Ascending aorta (tissue), 2 donors: ENCODE measurements at regions not wholly inside any gene's neighbourhood (a gene's known extent, or its start where the extent isn't known, plus 50 kb on each side); places are given as distances from the start of the nearest gene placed in this dataset.

Experiments used
- DNase-seq, 2 donors: peaks; one replicate each; pipeline ENCODE4 v3.0.0-alpha.2; 2019; ENCODE audit warnings: low spot score in 2 of 2
- H3K27ac ChIP-seq, 2 donors: fragments of 200-600 bp; sonication (generic); one replicate each; pipeline ENCODE4 v1.5.1; 2016 to 2017; ENCODE audit warnings: mild to moderate bottlenecking in 1 of 2
- H3K27me3 ChIP-seq: fragments of 200-600 bp; sonication (generic); one replicate; pipeline ENCODE4 v1.5.1; 2017
- H3K36me3 ChIP-seq, 2 donors: fragments of 200-600 bp; sonication (generic); one replicate each; pipeline ENCODE4 v1.5.1; 2016
- H3K4me1 ChIP-seq, 2 donors: fragments of 200-600 bp; sonication (generic); one replicate each; pipeline ENCODE4 v1.5.1; 2016 to 2017; ENCODE audit warnings: mild to moderate bottlenecking in 1 of 2
- H3K4me3 ChIP-seq, 2 donors: fragments of 200-600 bp; sonication (generic); one replicate each; pipeline ENCODE4 v1.5.1; 2016 to 2017; ENCODE audit warnings: mild to moderate bottlenecking in 1 of 2
- H3K9me3 ChIP-seq, 2 donors: fragments of 200-600 bp; sonication (generic); one replicate each; pipeline ENCODE4 v1.5.1; 2016
- CTCF ChIP-seq, 3 experiments: fragments of 200-600 bp in 2 of 3; fragments of 450-650 bp in 1 of 3; sonication (generic) in 2 of 3; IDR thresholded peaks; one replicate each; pipeline ENCODE4 v1.5.1; 2016 to 2019; ENCODE audit warnings: antibody characterized with exemption in 3 of 3, mild to moderate bottlenecking in 1 of 3, moderate library complexity in 1 of 3
- intact Hi-C: fragments of 100-400 bp; cut with DNase I; formaldehyde crosslinking; loops from one replicate; pipeline ENCODE4 v1.15.1; 2023

- no peaks in the 10 kb centered on the region for H3K27me3 ChIP-seq
- no peak for DNase-seq
- no peaks in the 10 kb centered on the region for H3K9me3 ChIP-seq
- intact Hi-C loops, result no loop called here
- H3K36me3 ChIP-seq, result no peaks in the 10 kb centered on the region
- H3K27ac ChIP-seq, result no peak overlapping the region
- H3K4me1 ChIP-seq, result peaks cover 0 to 5% of the 10 kb centered on the region in 2 donors
- no peak overlapping the region for H3K4me3 ChIP-seq
- TF ChIP-seq CTCF (IDR thresholded peaks at IDR 0.05), result no peak
Measured at GRCh38 chr7:95668504-95669018, 72.2 kb upstream of the PDK4 start.

- Histone ChIP-seq H3K4me1 (peaks cover 0 to 2% of the 10 kb centered on the region in 2 donors), H3K4me3 (no peak overlapping the region), H3K9me3 (peaks cover 0 to 11% of the 10 kb centered on the region in 2 donors), H3K27me3 (no peaks in the 10 kb centered on the region), H3K36me3 (no peaks in the 10 kb centered on the region), H3K27ac (no peak overlapping the region)
- TF ChIP-seq CTCF (IDR thresholded peaks at IDR 0.05), result no peak
- no peak for DNase-seq
- intact Hi-C loops, result no loop called here
Measured at GRCh38 chr7:95662987-95663386, 66.7 kb upstream of the PDK4 start.

GRCh38 chr7:95660023-95660434 lies 63.7 kb upstream of the PDK4 start:
- Histone ChIP-seq H3K36me3 (no peaks in the 10 kb centered on the region), H3K27me3 (no peaks in the 10 kb centered on the region), H3K27ac (no peak overlapping the region), H3K4me1 (no peaks in the 10 kb centered on the region), H3K9me3 (peaks cover 0 to 11% of the 10 kb centered on the region in 2 donors), H3K4me3 (no peak overlapping the region)
- DNase-seq, result no peak
- intact Hi-C loops, result no loop called here
- no peak for TF ChIP-seq CTCF (IDR thresholded peaks at IDR 0.05)

- TF ChIP-seq CTCF (IDR thresholded peaks at IDR 0.05), result no peak
- peaks cover 0 to 11% of the 10 kb centered on the region in 2 donors for H3K9me3 ChIP-seq
- H3K4me1 ChIP-seq, result no peaks in the 10 kb centered on the region
- H3K4me3 ChIP-seq, result no peak overlapping the region
- intact Hi-C loops, result no loop called here
- no peak for DNase-seq
- no peaks in the 10 kb centered on the region for H3K27me3 ChIP-seq
- no peak overlapping the region for H3K27ac ChIP-seq
- H3K36me3 ChIP-seq, result no peaks in the 10 kb centered on the region
Measured at GRCh38 chr7:95658676-95659075, 62.4 kb upstream of the PDK4 start.

- no peak overlapping the region for H3K27ac ChIP-seq
- no peak for DNase-seq
- H3K27me3 ChIP-seq, result no peaks in the 10 kb centered on the region
- no peak for TF ChIP-seq CTCF (IDR thresholded peaks at IDR 0.05)
- no peak overlapping the region for H3K4me3 ChIP-seq
- intact Hi-C loops, result no loop called here
- no peaks in the 10 kb centered on the region for H3K36me3 ChIP-seq
- H3K9me3 ChIP-seq, result no peaks in the 10 kb centered on the region
- no peaks in the 10 kb centered on the region for H3K4me1 ChIP-seq
Measured at GRCh38 chr7:95649546-95649945, 53.2 kb upstream of the PDK4 start.

GRCh38 chr7:95646350-95646749 lies 50.0 kb upstream of the PDK4 start:
- no peak for DNase-seq
- Histone ChIP-seq H3K36me3 (no peaks in the 10 kb centered on the region), H3K4me1 (no peaks in the 10 kb centered on the region), H3K9me3 (no peaks in the 10 kb centered on the region), H3K27me3 (no peaks in the 10 kb centered on the region), H3K4me3 (no peak overlapping the region), H3K27ac (no peak overlapping the region)
- TF ChIP-seq CTCF (IDR thresholded peaks at IDR 0.05), result no peak
- intact Hi-C loops, result no loop called here
